ENCODE measurements at regions not wholly inside any gene's neighbourhood (a gene's known extent, or its start where the extent isn't known, plus 50 kb on each side); places are given as distances from the start of the nearest gene placed in this dataset.

- no peak overlapping the region for H3K27ac ChIP-seq (ENCODE audit: low read depth in 1 of 3, low read length in 2 of 3)
- DNase-seq: no peak
- peaks cover 4 to 29% (median 8%) of the 10 kb centered on the region in 3 donors for H3K4me1 ChIP-seq (ENCODE audit: control insufficient read depth in 3 of 3, insufficient read depth in 2 of 3, low read depth in 1 of 3, low read length in 2 of 3)
- no peak for FAIRE-seq
- WGBS, 3 donors: 50 to 67% (median 59%) methylated on average over 10 of the region's 10 CpGs
- H3K4me3 ChIP-seq (ENCODE audit: low read depth in 1 of 3, low read length in 3 of 3): no peak overlapping the region
- H3K27me3 ChIP-seq (ENCODE audit: control insufficient read depth in 3 of 3, insufficient read depth in 3 of 3, low read length in 3 of 3): no peaks in the 10 kb centered on the region
- H3K36me3 ChIP-seq (ENCODE audit: control insufficient read depth in 3 of 3, insufficient read depth in 2 of 3, low read depth in 1 of 3, low read length in 3 of 3): no peaks in the 10 kb centered on the region
- H3K9me3 ChIP-seq (ENCODE audit: control insufficient read depth in 2 of 2, insufficient read depth in 1 of 2, low read depth in 1 of 2, low read length in 1 of 2): no peaks in the 10 kb centered on the region
These were observed 157.0 kb upstream of the ZMIZ1 start for GRCh38 chr10:78911533-78912340.

GRCh38 chr10:78912361-78913218, 156.2 kb upstream of the ZMIZ1 start:
- 68 to 78% (median 69%) methylated on average over 11 of the region's 11 CpGs for WGBS, 3 donors
- FAIRE-seq (no peak), DNase-seq (no peak)
- H3K36me3 ChIP-seq (ENCODE audit: control insufficient read depth in 3 of 3, insufficient read depth in 2 of 3, low read depth in 1 of 3, low read length in 3 of 3): no peaks in the 10 kb centered on the region
- no peaks in the 10 kb centered on the region for H3K9me3 ChIP-seq (ENCODE audit: control insufficient read depth in 2 of 2, insufficient read depth in 1 of 2, low read depth in 1 of 2, low read length in 1 of 2)
- no peaks in the 10 kb centered on the region for H3K27me3 ChIP-seq (ENCODE audit: control insufficient read depth in 3 of 3, insufficient read depth in 3 of 3, low read length in 3 of 3)
- no peak overlapping the region for H3K4me3 ChIP-seq (ENCODE audit: low read depth in 1 of 3, low read length in 3 of 3)
- peaks cover 4 to 29% (median 8%) of the 10 kb centered on the region in 3 donors for H3K4me1 ChIP-seq (ENCODE audit: control insufficient read depth in 3 of 3, insufficient read depth in 2 of 3, low read depth in 1 of 3, low read length in 2 of 3)
- H3K27ac ChIP-seq (ENCODE audit: low read depth in 1 of 3, low read length in 2 of 3): no peak overlapping the region

GRCh38 chr10:78913219-78914059, 155.3 kb upstream of the ZMIZ1 start:
- DNase-seq: peak; percentile 82 to 84
- Histone ChIP-seq H3K27me3 (ENCODE audit: control insufficient read depth in 3 of 3, insufficient read depth in 3 of 3, low read length in 3 of 3) (peaks cover 0 to 2% (median 0%) of the 10 kb centered on the region in 3 donors), H3K27ac (ENCODE audit: low read depth in 1 of 3, low read length in 2 of 3) (peak overlapping the region in 1 of 3 donors; percentile 28), H3K36me3 (ENCODE audit: control insufficient read depth in 3 of 3, insufficient read depth in 2 of 3, low read depth in 1 of 3, low read length in 3 of 3) (no peaks in the 10 kb centered on the region), H3K4me1 (ENCODE audit: control insufficient read depth in 3 of 3, insufficient read depth in 2 of 3, low read depth in 1 of 3, low read length in 2 of 3) (peaks cover 4 to 27% (median 8%) of the 10 kb centered on the region in 3 donors), H3K9me3 (ENCODE audit: control insufficient read depth in 2 of 2, insufficient read depth in 1 of 2, low read depth in 1 of 2, low read length in 1 of 2) (no peaks in the 10 kb centered on the region), H3K4me3 (ENCODE audit: low read depth in 1 of 3, low read length in 3 of 3) (no peak overlapping the region)
- WGBS, 3 donors: 11 to 63% (median 31%) methylated on average over 25 to 28 of the region's 28 CpGs
- no peak for FAIRE-seq

GRCh38 chr10:78914060-78914378, 154.7 kb upstream of the ZMIZ1 start:
- H3K27me3 ChIP-seq (ENCODE audit: control insufficient read depth in 3 of 3, insufficient read depth in 3 of 3, low read length in 3 of 3): peaks cover 0 to 2% (median 0%) of the 10 kb centered on the region in 3 donors
- FAIRE-seq (no peak), DNase-seq (no peak)
- WGBS, 3 donors: 37 to 66% (median 47%) methylated on average over 10 of the region's 10 CpGs
- peaks cover 4 to 21% (median 8%) of the 10 kb centered on the region in 3 donors for H3K4me1 ChIP-seq (ENCODE audit: control insufficient read depth in 3 of 3, insufficient read depth in 2 of 3, low read depth in 1 of 3, low read length in 2 of 3)
- H3K36me3 ChIP-seq (ENCODE audit: control insufficient read depth in 3 of 3, insufficient read depth in 2 of 3, low read depth in 1 of 3, low read length in 3 of 3): no peaks in the 10 kb centered on the region
- H3K27ac ChIP-seq (ENCODE audit: low read depth in 1 of 3, low read length in 2 of 3): no peak overlapping the region
- H3K9me3 ChIP-seq (ENCODE audit: control insufficient read depth in 2 of 2, insufficient read depth in 1 of 2, low read depth in 1 of 2, low read length in 1 of 2): no peaks in the 10 kb centered on the region
- no peak overlapping the region for H3K4me3 ChIP-seq (ENCODE audit: low read depth in 1 of 3, low read length in 3 of 3)

- no peaks in the 10 kb centered on the region for H3K9me3 ChIP-seq (ENCODE audit: control insufficient read depth in 2 of 2, insufficient read depth in 1 of 2, low read depth in 1 of 2, low read length in 1 of 2)
- DNase-seq (peak in 1 of 2 donors; percentile 87), FAIRE-seq (no peak)
- H3K27me3 ChIP-seq (ENCODE audit: control insufficient read depth in 3 of 3, insufficient read depth in 3 of 3, low read length in 3 of 3): peaks cover 0 to 2% (median 2%) of the 10 kb centered on the region in 3 donors
- 23 to 52% (median 37%) methylated on average over 9 of the region's 9 CpGs for WGBS, 3 donors
- no peak overlapping the region for H3K27ac ChIP-seq (ENCODE audit: low read depth in 1 of 3, low read length in 2 of 3)
- peaks cover 4 to 17% (median 8%) of the 10 kb centered on the region in 3 donors for H3K4me1 ChIP-seq (ENCODE audit: control insufficient read depth in 3 of 3, insufficient read depth in 2 of 3, low read depth in 1 of 3, low read length in 2 of 3)
- no peak overlapping the region for H3K4me3 ChIP-seq (ENCODE audit: low read depth in 1 of 3, low read length in 3 of 3)
- no peaks in the 10 kb centered on the region for H3K36me3 ChIP-seq (ENCODE audit: control insufficient read depth in 3 of 3, insufficient read depth in 2 of 3, low read depth in 1 of 3, low read length in 3 of 3)
These were observed 154.1 kb upstream of the ZMIZ1 start for GRCh38 chr10:78914502-78915189.

DNA sequence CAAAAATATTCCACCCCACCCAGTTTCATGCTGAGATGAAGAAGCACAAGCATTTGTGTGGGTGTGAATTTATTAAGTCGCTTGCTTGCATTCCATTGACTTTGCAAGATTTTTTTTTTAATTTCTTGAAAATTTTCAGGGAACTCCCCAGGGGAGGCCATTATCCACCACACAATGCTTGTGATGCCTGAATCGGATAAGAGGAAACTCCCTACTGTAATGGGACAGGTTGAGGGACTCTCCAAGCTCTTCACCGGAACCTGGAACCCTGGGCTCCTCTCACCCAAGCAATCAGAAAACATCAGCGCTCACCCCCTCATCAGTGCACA, 153.6 kb upstream of the ZMIZ1 start:
- FAIRE-seq (no peak), DNase-seq (no peak)
- Histone ChIP-seq H3K36me3 (ENCODE audit: control insufficient read depth in 3 of 3, insufficient read depth in 2 of 3, low read depth in 1 of 3, low read length in 3 of 3) (no peaks in the 10 kb centered on the region), H3K4me3 (ENCODE audit: low read depth in 1 of 3, low read length in 3 of 3) (no peak overlapping the region), H3K27me3 (ENCODE audit: control insufficient read depth in 3 of 3, insufficient read depth in 3 of 3, low read length in 3 of 3) (peaks cover 0 to 2% (median 2%) of the 10 kb centered on the region in 3 donors), H3K9me3 (ENCODE audit: control insufficient read depth in 2 of 2, insufficient read depth in 1 of 2, low read depth in 1 of 2, low read length in 1 of 2) (no peaks in the 10 kb centered on the region), H3K4me1 (ENCODE audit: control insufficient read depth in 3 of 3, insufficient read depth in 2 of 3, low read depth in 1 of 3, low read length in 2 of 3) (peaks cover 4 to 17% (median 8%) of the 10 kb centered on the region in 3 donors), H3K27ac (ENCODE audit: low read depth in 1 of 3, low read length in 2 of 3) (no peak overlapping the region)
- WGBS, 3 donors: 77 to 82% (median 78%) methylated on average over 4 of the region's 4 CpGs

GRCh38 chr10:78916227-78916626, 152.5 kb upstream of the ZMIZ1 start:
- H3K27ac ChIP-seq (ENCODE audit: low read depth in 1 of 3, low read length in 2 of 3): no peak overlapping the region
- no peaks in the 10 kb centered on the region for H3K9me3 ChIP-seq (ENCODE audit: control insufficient read depth in 2 of 2, insufficient read depth in 1 of 2, low read depth in 1 of 2, low read length in 1 of 2)
- peaks cover 0 to 2% (median 2%) of the 10 kb centered on the region in 3 donors for H3K27me3 ChIP-seq (ENCODE audit: control insufficient read depth in 3 of 3, insufficient read depth in 3 of 3, low read length in 3 of 3)
- H3K4me1 ChIP-seq (ENCODE audit: control insufficient read depth in 3 of 3, insufficient read depth in 2 of 3, low read depth in 1 of 3, low read length in 2 of 3): peaks cover 4 to 17% (median 8%) of the 10 kb centered on the region in 3 donors
- H3K36me3 ChIP-seq (ENCODE audit: control insufficient read depth in 3 of 3, insufficient read depth in 2 of 3, low read depth in 1 of 3, low read length in 3 of 3): no peaks in the 10 kb centered on the region
- DNase-seq (no peak), FAIRE-seq (no peak)
- H3K4me3 ChIP-seq (ENCODE audit: low read depth in 1 of 3, low read length in 3 of 3): no peak overlapping the region
- 87 to 93% (median 88%) methylated on average over 7 of the region's 7 CpGs for WGBS, 3 donors
